Endothelial cell of umbilical vein (primary cell): ENCODE measurements at regions not wholly inside any gene's neighbourhood (a gene's known extent, or its start where the extent isn't known, plus 50 kb on each side); places are given as distances from the start of the nearest gene placed in this dataset.

ENCODE experiments used
- BruUV-seq: library from RNA; stranded (reverse); fragments of 400-500 nt; replicated peaks from 2 replicates; lab custom pipeline; 2021; lab: Mats Ljungman, UMichigan
- CTCF ChIA-PET: fragments of 300-600, 350-600 bp; sonication (Branson Sonifier 250); formaldehyde crosslinking; loops from one replicate; lab custom pipeline; 2021; ENCODE audit warnings: antibody characterized with exemption, inconsistent platforms; lab: Charles Lee
- POLR2A ChIA-PET: fragments of 300-600, 350-600 bp; sonication (Branson Sonifier 250); formaldehyde crosslinking; loops from one replicate; lab custom pipeline; 2021; ENCODE audit warnings: antibody characterized with exemption, inconsistent platforms; lab: Charles Lee
- DNase-seq: peaks from one replicate; pipeline ENCODE4 v3.0.0-alpha.2; 2011; ENCODE audit warnings: low read depth, low spot score
- FAIRE-seq: peaks from 2 replicates; lab custom pipeline; 2011; peaks lifted over from hg19 to GRCh38; lab: Jason Lieb, UNC
- H2AFZ ChIP-seq: 2 replicates; pipeline ENCODE4 v1.6.0; 2012; ENCODE audit warnings: low read depth, low read length, control low read depth, inconsistent platforms
- H3K27ac ChIP-seq: 2 replicates; pipeline ENCODE4 v1.5.1; 2011; ENCODE audit warnings: low read depth, mild to moderate bottlenecking, control low read depth, low read length, moderate library complexity; ENCODE audit not compliant: insufficient read depth
- H3K27me3 ChIP-seq, 2 experiments: 2 replicates each; pipeline versions ENCODE4 v1.6.0 to v1.6.1; 2011; ENCODE audit warnings: low read length in 2 of 2, mixed read lengths in 1 of 2; ENCODE audit not compliant: control insufficient read depth in 2 of 2, insufficient read depth in 2 of 2
- H3K36me3 ChIP-seq, 2 experiments: 2 replicates in 1 of 2; 3 replicates in 1 of 2; pipeline ENCODE4 v1.5.1; 2011; ENCODE audit warnings: low read length in 2 of 2, mild to moderate bottlenecking in 1 of 2, moderate library complexity in 1 of 2; ENCODE audit not compliant: control insufficient read depth in 2 of 2, insufficient read depth in 2 of 2; ENCODE audit errors: extremely low read depth in 1 of 2
- H3K4me1 ChIP-seq: 3 replicates; pipeline ENCODE4 v1.5.1; 2011; ENCODE audit warnings: mild to moderate bottlenecking, low read length; ENCODE audit not compliant: control insufficient read depth, insufficient read depth; ENCODE audit errors: extremely low read depth
- H3K4me2 ChIP-seq: 2 replicates; pipeline ENCODE4 v1.6.1; 2011; ENCODE audit warnings: low read length, control low read depth, mixed read lengths; ENCODE audit not compliant: insufficient read depth
- H3K4me3 ChIP-seq, 3 experiments: fragments of 200-600 bp in 1 of 3; sonication (generic), shearing (Covaris generic) in 1 of 3; replicated peaks in 1 of 3; 2 replicates each; pipeline ENCODE4 v1.5.1; 2011 to 2016; ENCODE audit warnings: control low read depth in 3 of 3, low read length in 3 of 3, mild to moderate bottlenecking in 2 of 3, inconsistent platforms in 1 of 3, low read depth in 1 of 3, moderate library complexity in 1 of 3; ENCODE audit not compliant: insufficient read depth in 1 of 3
- H3K79me2 ChIP-seq: 2 replicates; pipeline ENCODE4 v1.6.0; 2012; ENCODE audit warnings: low read length, inconsistent platforms; ENCODE audit not compliant: control insufficient read depth, insufficient read depth
- H3K9ac ChIP-seq: replicated peaks from 2 replicates; pipeline ENCODE3; 2011; ENCODE audit warnings: low read length, control low read depth; ENCODE audit not compliant: insufficient read depth; ENCODE audit errors: extremely low read depth
- H3K9me1 ChIP-seq: replicated peaks from 3 replicates; pipeline ENCODE4 v1.6.0; 2011; ENCODE audit warnings: mild to moderate bottlenecking, low read length; ENCODE audit not compliant: control insufficient read depth, insufficient read depth; ENCODE audit errors: extremely low read depth
- H3K9me3 ChIP-seq: replicated peaks from 2 replicates; pipeline ENCODE4 v1.5.1; 2012; ENCODE audit warnings: low read length, inconsistent platforms; ENCODE audit not compliant: control insufficient read depth, insufficient read depth
- H4K20me1 ChIP-seq: replicated peaks from 2 replicates; pipeline ENCODE3; 2011; ENCODE audit warnings: mild to moderate bottlenecking, low read length; ENCODE audit not compliant: control insufficient read depth, insufficient read depth; ENCODE audit errors: extremely low read depth
- EZH2 ChIP-seq: IDR thresholded peaks from 2 replicates; pipeline ENCODE4 v1.6.1; 2012; ENCODE audit warnings: borderline replicate concordance, low read depth, mild to moderate bottlenecking, moderate library complexity, low read length, inconsistent platforms; ENCODE audit not compliant: severe bottlenecking
- FOS ChIP-seq: IDR thresholded peaks from 2 replicates; pipeline ENCODE4 v1.6.1; 2011; ENCODE audit warnings: mild to moderate bottlenecking, low read length, moderate library complexity, borderline replicate concordance; ENCODE audit not compliant: insufficient read depth
- GATA2 ChIP-seq: IDR thresholded peaks from 2 replicates; pipeline ENCODE4 v1.7.0; 2011; ENCODE audit warnings: low read depth, mild to moderate bottlenecking, moderate library complexity, mixed read lengths, low read length; ENCODE audit not compliant: insufficient read length, insufficient read depth
- JUN ChIP-seq: IDR thresholded peaks from 2 replicates; pipeline ENCODE4 v1.6.1; 2011; ENCODE audit warnings: borderline replicate concordance, low read depth; ENCODE audit not compliant: insufficient read length, insufficient read depth
- MYC ChIP-seq: IDR thresholded peaks from one replicate; pipeline ENCODE4 v1.6.1; 2011; ENCODE audit warnings: mild to moderate bottlenecking, low read depth, low read length
- POLR2A ChIP-seq: IDR thresholded peaks from 2 replicates; pipeline ENCODE4 v1.6.1; 2012; ENCODE audit warnings: low read depth, mild to moderate bottlenecking, control low read depth, low read length
- POLR2AphosphoS5 ChIP-seq: IDR thresholded peaks from 2 replicates; pipeline ENCODE4 v1.6.1; 2012; ENCODE audit warnings: low read depth, mild to moderate bottlenecking, control low read depth, low read length, moderate library complexity; ENCODE audit not compliant: insufficient read depth
- dilution Hi-C: fragments of 300-500 bp; cut with MboI; formaldehyde crosslinking; loops from one replicate; pipeline ENCODE4 v1.15.0; 2019; ENCODE audit warnings: low sequenced_read_pairs; ENCODE audit not compliant: extremely low pct_ligation_motif_present
- intact Hi-C: fragments of 100-400 bp; cut with micrococcal nuclease; formaldehyde crosslinking; loops from one replicate; pipeline ENCODE4 v1.10.0; 2022
- TF ChIP-seq, protein P1 (sequence below), 2 donors: IDR thresholded peaks; 1 replicate in 1 of 2; 2 replicates in 1 of 2; pipeline ENCODE4 v1.5.1; 2011; ENCODE audit warnings: low read length in 2 of 2, mild to moderate bottlenecking in 2 of 2, moderate library complexity in 2 of 2, control low read depth in 1 of 2, inconsistent platforms in 1 of 2, low read depth in 1 of 2; ENCODE audit not compliant: insufficient read depth in 1 of 2; ENCODE audit errors: extremely low read depth in 1 of 2
- TF ChIP-seq, protein P2 (sequence below): IDR thresholded peaks from 2 replicates; pipeline ENCODE4 v1.6.1; 2011; ENCODE audit not compliant: insufficient read depth, insufficient read length

DNA sequence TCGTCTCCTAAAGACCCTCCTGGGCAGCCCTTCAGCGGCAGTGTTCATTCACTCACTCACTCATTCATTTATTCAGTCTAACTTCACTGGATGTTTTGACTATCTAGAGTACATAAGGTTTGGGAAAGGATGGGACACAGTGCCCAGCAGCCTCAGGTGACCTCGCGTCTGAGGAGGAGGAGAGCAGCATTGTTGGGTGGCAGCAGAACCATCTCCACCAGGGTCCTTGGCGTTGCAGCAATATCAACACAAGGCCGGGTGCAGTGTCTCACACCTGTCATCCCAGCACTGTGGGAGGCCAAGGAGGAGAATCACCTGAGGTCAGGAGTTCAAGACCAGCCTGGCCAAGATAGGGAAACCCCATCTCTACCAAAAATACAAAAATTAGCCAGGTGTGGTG lies 408.0 kb downstream of the BRD1 start:
- no peaks in the 10 kb centered on the region for H3K27me3 ChIP-seq
- no peak overlapping the region for H3K4me2 ChIP-seq
- no peak overlapping the region for H3K9ac ChIP-seq
- H3K79me2 ChIP-seq: no peaks in the 10 kb centered on the region
- H3K4me1 ChIP-seq: no peaks in the 10 kb centered on the region
- DNase-seq: no peak
- no peaks in the 10 kb centered on the region for H3K9me1 ChIP-seq
- H3K4me3 ChIP-seq: no peak overlapping the region
- H3K36me3 ChIP-seq: no peaks in the 10 kb centered on the region
- no peak overlapping the region for H2AFZ ChIP-seq
- POLR2A ChIA-PET: no interaction called here
- CTCF ChIA-PET: no interaction called here
- intact Hi-C loops: no loop called here
- no peak for FAIRE-seq
- dilution Hi-C loops: no loop called here
- H3K27ac ChIP-seq: no peak overlapping the region
- no TSS peak for BruUV-seq
- TF ChIP-seq GATA2: no peak
- TF ChIP-seq POLR2AphosphoS5: no peak
- TF ChIP-seq EZH2: no peak
- TF ChIP-seq, protein P1, sequence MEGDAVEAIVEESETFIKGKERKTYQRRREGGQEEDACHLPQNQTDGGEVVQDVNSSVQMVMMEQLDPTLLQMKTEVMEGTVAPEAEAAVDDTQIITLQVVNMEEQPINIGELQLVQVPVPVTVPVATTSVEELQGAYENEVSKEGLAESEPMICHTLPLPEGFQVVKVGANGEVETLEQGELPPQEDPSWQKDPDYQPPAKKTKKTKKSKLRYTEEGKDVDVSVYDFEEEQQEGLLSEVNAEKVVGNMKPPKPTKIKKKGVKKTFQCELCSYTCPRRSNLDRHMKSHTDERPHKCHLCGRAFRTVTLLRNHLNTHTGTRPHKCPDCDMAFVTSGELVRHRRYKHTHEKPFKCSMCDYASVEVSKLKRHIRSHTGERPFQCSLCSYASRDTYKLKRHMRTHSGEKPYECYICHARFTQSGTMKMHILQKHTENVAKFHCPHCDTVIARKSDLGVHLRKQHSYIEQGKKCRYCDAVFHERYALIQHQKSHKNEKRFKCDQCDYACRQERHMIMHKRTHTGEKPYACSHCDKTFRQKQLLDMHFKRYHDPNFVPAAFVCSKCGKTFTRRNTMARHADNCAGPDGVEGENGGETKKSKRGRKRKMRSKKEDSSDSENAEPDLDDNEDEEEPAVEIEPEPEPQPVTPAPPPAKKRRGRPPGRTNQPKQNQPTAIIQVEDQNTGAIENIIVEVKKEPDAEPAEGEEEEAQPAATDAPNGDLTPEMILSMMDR (IDR thresholded peaks at IDR 0.05; ENCODE audit: extremely low read depth in 1 of 2, insufficient read depth in 1 of 2, low read depth in 1 of 2, low read length in 2 of 2): no peak
- no peak for TF ChIP-seq JUN
- TF ChIP-seq MYC: no peak
- TF ChIP-seq FOS: no peak
- TF ChIP-seq, protein P2, sequence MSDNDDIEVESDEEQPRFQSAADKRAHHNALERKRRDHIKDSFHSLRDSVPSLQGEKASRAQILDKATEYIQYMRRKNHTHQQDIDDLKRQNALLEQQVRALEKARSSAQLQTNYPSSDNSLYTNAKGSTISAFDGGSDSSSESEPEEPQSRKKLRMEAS: no peak
- no peak for TF ChIP-seq POLR2A
- no peaks in the 10 kb centered on the region for H4K20me1 ChIP-seq
- H3K9me3 ChIP-seq: peaks cover 3% of the 10 kb centered on the region
